Fibroblast of skin of scalp (primary cell): ENCODE measurements at regions not wholly inside any gene's neighbourhood (a gene's known extent, or its start where the extent isn't known, plus 50 kb on each side); places are given as distances from the start of the nearest gene placed in this dataset.

ENCODE experiments used
- DNase-seq: peaks from one replicate; pipeline ENCODE4 v3.0.0-alpha.2; 2013

- DNase-seq, result no peak
Measured at GRCh38 chr13:40080676-40081075, 425.2 kb downstream of the COG6 start.

GRCh38 chr13:40082639-40083038 lies 427.2 kb downstream of the COG6 start:
- peak; percentile 17 for DNase-seq

- no peak for DNase-seq
Measured at GRCh38 chr13:40083841-40084240, 428.4 kb downstream of the COG6 start.

- DNase-seq, result no peak
Measured at GRCh38 chr13:40084934-40085333, 429.5 kb downstream of the COG6 start.

- DNase-seq, result no peak
Measured at GRCh38 chr13:40087091-40088002, 431.9 kb downstream of the COG6 start.

GRCh38 chr13:40094056-40094455 lies 438.6 kb downstream of the COG6 start:
- no peak for DNase-seq

GRCh38 chr13:40095695-40096356 lies 440.4 kb downstream of the COG6 start:
- DNase-seq, result no peak

GRCh38 chr13:40096357-40096901 lies 441.0 kb downstream of the COG6 start:
- no peak for DNase-seq

- no peak for DNase-seq
Measured at GRCh38 chr13:40098246-40098645, 442.8 kb downstream of the COG6 start.

GRCh38 chr13:40101708-40102359 lies 446.4 kb downstream of the COG6 start:
- no peak for DNase-seq

GRCh38 chr13:40102360-40102727 lies 446.9 kb downstream of the COG6 start:
- DNase-seq, result no peak

- no peak for DNase-seq
Measured at GRCh38 chr13:40102854-40103253, 447.4 kb downstream of the COG6 start.

- no peak for DNase-seq
Measured at GRCh38 chr13:40103864-40104263, 448.4 kb downstream of the COG6 start.

GRCh38 chr13:40105231-40105630 lies 449.8 kb downstream of the COG6 start:
- no peak for DNase-seq

GRCh38 chr13:40109351-40109844 lies 453.9 kb downstream of the COG6 start:
- DNase-seq, result peak; percentile 91

GRCh38 chr13:40113643-40114304 lies 458.3 kb downstream of the COG6 start:
- DNase-seq, result no peak

GRCh38 chr13:40114305-40114896 lies 458.9 kb downstream of the COG6 start:
- no peak for DNase-seq

- peak; percentile 9 for DNase-seq
Measured at GRCh38 chr13:40115426-40115825, 460.0 kb downstream of the COG6 start.

- peak; percentile 18 for DNase-seq
Measured at GRCh38 chr13:40116008-40116407, 460.5 kb downstream of the COG6 start.

GRCh38 chr13:40118337-40118736 lies 462.9 kb downstream of the COG6 start:
- DNase-seq, result no peak

GRCh38 chr13:40119852-40120251 lies 464.4 kb downstream of the COG6 start:
- DNase-seq, result no peak

GRCh38 chr13:40120288-40120687 lies 464.8 kb downstream of the COG6 start:
- peak; percentile 40 for DNase-seq
